GM23248 (cell line): ENCODE measurements at regions not wholly inside any gene's neighbourhood (a gene's known extent, or its start where the extent isn't known, plus 50 kb on each side); places are given as distances from the start of the nearest gene placed in this dataset.
"Not testable (repeated sequence)": the region's sequence is repeated elsewhere in the genome, so short reads cannot be mapped to it uniquely, and the experiment has no call there.

ENCODE experiments used
- EZH2 ChIP-seq: fragments of 200-600 bp; sonication (generic); IDR thresholded peaks from 2 replicates; pipeline ENCODE4 v1.6.1; 2018; ENCODE audit warnings: antibody characterized with exemption, mild to moderate bottlenecking; ENCODE audit not compliant: insufficient read depth, poor library complexity, severe bottlenecking
- EZH2phosphoT487 ChIP-seq: fragments of 200-600 bp; sonication (generic); IDR thresholded peaks from 2 replicates; pipeline ENCODE4 v1.6.1; 2018; ENCODE audit warnings: antibody characterized with exemption, moderate library complexity, mild to moderate bottlenecking, low read depth; ENCODE audit not compliant: insufficient read depth

- not testable (repeated sequence) for TF ChIP-seq EZH2phosphoT487, EZH2
Observed at GRCh38 chr16:29255957-29256356, 150.6 kb downstream of the NPIPB11 start.
